HG03025 (cell line): ENCODE measurements at regions not wholly inside any gene's neighbourhood (a gene's known extent, or its start where the extent isn't known, plus 50 kb on each side); places are given as distances from the start of the nearest gene placed in this dataset.
"Not testable (repeated sequence)": the region's sequence is repeated elsewhere in the genome, so short reads cannot be mapped to it uniquely, and the experiment has no call there.

Source experiments
- ATAC-seq: cut with Tn5 transposase; IDR thresholded peaks from one replicate; pipeline ENCODE4 v1.9.1; 2021; ENCODE audit warnings: mild to moderate bottlenecking, moderate library complexity; ENCODE audit not compliant: unreplicated experiment, low FRiP score

GRCh38 chr7:66571568-66571967, 57.1 kb upstream of the KCTD7 start:
- ATAC-seq: no peak

DNA sequence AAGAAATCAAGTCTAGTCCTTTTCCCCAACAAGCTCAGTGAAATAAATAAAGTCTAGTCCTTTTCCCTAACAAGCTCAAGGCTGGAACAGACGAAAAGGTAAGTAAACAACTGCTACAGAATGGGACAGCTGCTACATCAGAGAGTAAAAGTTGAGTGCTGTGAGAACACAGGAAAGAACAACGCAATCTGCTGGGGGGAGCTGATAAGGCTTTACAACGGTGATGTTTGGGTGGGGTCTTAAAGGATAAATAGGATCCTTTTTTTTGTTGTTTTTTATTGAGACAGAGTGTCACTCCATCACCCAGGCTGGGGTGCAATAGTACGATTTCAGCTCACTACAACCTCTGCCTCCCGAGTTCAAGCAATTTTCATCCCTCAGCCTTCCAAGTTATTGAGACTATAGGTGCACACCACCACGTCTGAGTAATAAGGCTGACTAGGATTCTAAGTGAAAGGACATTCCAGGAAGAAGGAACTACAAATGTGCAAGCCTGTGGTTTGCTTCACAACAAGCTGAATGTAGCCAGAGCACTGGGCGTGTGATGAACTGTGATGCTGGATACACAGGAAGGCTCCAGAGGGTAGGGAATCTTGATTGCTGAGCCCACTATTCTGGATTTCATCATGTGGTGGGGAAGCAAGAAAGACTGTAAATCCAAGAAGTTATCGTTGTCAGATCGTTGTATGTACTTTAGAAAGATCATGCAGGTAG, 54.7 kb upstream of the KCTD7 start:
- ATAC-seq: not testable (repeated sequence)

DNA sequence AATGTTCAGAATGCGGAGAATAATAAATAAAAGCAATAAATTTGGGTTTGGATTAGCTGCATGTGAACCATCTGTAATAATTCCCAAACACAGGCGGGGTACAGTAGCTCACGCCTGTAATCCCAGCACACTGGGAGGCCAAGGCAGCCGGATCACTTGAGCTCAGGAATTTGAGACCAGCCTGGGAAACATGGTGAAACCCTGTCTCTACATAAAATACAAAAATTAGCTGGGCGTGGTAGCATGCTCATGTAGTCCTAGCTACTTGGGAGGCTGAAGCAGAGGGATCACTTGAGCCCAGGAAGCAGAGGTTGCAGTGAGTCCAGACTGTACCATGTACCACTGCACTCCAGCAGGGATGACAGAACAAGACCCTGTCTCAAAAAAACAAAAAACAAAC, 53.9 kb upstream of the KCTD7 start:
- not testable (repeated sequence) for ATAC-seq

DNA sequence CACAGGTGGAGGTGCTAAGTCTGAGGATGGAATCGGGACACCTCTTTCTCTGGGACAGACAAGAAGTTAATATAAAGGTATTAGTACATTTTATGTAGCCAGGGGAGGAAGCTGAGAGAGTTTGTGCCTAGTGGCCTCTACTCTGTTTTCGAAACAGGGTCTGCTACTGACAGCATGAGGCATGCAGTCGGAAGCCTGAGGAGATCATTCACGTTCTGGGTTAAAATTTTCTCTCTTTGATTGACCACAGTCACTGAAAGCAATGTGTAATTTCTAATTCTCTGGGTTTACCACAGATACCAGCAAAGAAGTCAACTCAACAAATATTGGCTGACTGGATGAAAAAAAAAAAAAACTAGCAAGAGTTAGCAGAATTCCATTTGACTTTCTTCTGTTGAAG, 53.3 kb upstream of the KCTD7 start:
- ATAC-seq: no peak

DNA sequence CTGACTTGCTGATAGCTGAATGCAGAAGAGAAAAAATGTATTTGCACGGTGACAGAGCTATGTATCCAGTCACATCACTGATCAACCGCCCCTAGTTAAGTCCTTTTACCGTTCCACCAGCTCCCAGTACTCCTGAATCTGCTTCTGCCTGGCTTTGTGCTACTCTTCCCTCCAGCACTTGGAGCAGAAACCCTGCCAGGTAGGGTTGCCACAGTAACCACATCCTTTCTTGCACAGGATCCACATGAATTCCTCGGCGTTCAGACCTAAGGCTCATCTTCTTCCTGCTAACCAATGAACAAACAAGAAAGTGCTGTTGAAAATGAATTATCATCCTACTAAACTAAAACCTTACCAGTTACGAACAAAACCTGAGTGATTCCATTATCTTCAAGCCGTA, 52.0 kb upstream of the KCTD7 start:
- ATAC-seq: no peak
